CD4-positive, alpha-beta T cell (primary cell): ENCODE measurements at regions not wholly inside any gene's neighbourhood (a gene's known extent, or its start where the extent isn't known, plus 50 kb on each side); places are given as distances from the start of the nearest gene placed in this dataset.

Experiments
- ATAC-seq: fragments of 200-7000 bp; cut with Tn5 transposase; one replicate; pipeline ENCODE4 v1.10.0; 2022; ENCODE audit warnings: mild to moderate bottlenecking; ENCODE audit not compliant: poor library complexity
- CTCF ChIA-PET: fragments of 350-600 bp; sonication (Branson Sonifier 250); formaldehyde crosslinking; loops from one replicate; lab custom pipeline; 2021; ENCODE audit warnings: antibody characterized with exemption, inconsistent platforms; lab: Charles Lee
- POLR2A ChIA-PET: fragments of 350-600 bp; sonication (Branson Sonifier 250); formaldehyde crosslinking; loops from one replicate; lab custom pipeline; 2021; ENCODE audit warnings: antibody characterized with exemption, inconsistent platforms; lab: Charles Lee
- DNase-seq, 14 experiments: peaks; one replicate each; pipeline ENCODE4 v3.0.0-alpha.2; 2013 to 2020; ENCODE audit warnings: mixed read lengths in 2 of 14
- H3K27ac ChIP-seq, 2 donors: one replicate each; pipeline versions ENCODE4 v1.5.1 to v1.7.0; 2013; ENCODE audit warnings: low read length in 2 of 2, low read depth in 1 of 2, mild to moderate bottlenecking in 1 of 2
- H3K27me3 ChIP-seq, 2 experiments: 1 replicate in 1 of 2; 2 replicates in 1 of 2; pipeline versions ENCODE4 v1.6.1 to v1.7.0; 2013; ENCODE audit warnings: low read length in 2 of 2, control low read depth in 1 of 2, mild to moderate bottlenecking in 1 of 2, moderate library complexity in 1 of 2; ENCODE audit not compliant: insufficient read depth in 2 of 2, control insufficient read depth in 1 of 2
- H3K36me3 ChIP-seq: one replicate; pipeline ENCODE4 v1.6.1; 2013; ENCODE audit warnings: low read length, control low read depth; ENCODE audit not compliant: insufficient read depth
- H3K4me1 ChIP-seq: one replicate; pipeline ENCODE4 v1.6.1; 2013; ENCODE audit warnings: low read length, control low read depth; ENCODE audit not compliant: insufficient read depth
- H3K4me3 ChIP-seq: one replicate; pipeline ENCODE4 v1.5.1; 2013; ENCODE audit warnings: mild to moderate bottlenecking, low read length, moderate library complexity
- H3K9me3 ChIP-seq, 2 experiments: 1 replicate in 1 of 2; 2 replicates in 1 of 2; pipeline versions ENCODE4 v1.6.1 to v1.7.0; 2013; ENCODE audit warnings: low read length in 2 of 2, mild to moderate bottlenecking in 2 of 2, control low read depth in 1 of 2, moderate library complexity in 1 of 2; ENCODE audit not compliant: control insufficient read depth in 1 of 2, insufficient read depth in 1 of 2
- H3K27ac Mint-ChIP-seq: one replicate; pipeline ENCODE4 v1.8.0; 2020; ENCODE audit warnings: mixed read lengths
- H3K27me3 Mint-ChIP-seq: one replicate; pipeline ENCODE4 v1.8.0; 2021; ENCODE audit warnings: mixed read lengths
- H3K36me3 Mint-ChIP-seq: one replicate; pipeline ENCODE4 v1.8.0; 2021; ENCODE audit warnings: low read depth, mixed read lengths
- H3K4me1 Mint-ChIP-seq: one replicate; pipeline ENCODE4 v1.8.0; 2021; ENCODE audit warnings: low read depth, mixed read lengths
- H3K4me3 Mint-ChIP-seq: one replicate; pipeline ENCODE4 v1.8.0; 2020; ENCODE audit warnings: mild to moderate bottlenecking, mixed read lengths
- H3K9me3 Mint-ChIP-seq: one replicate; pipeline ENCODE4 v1.8.0; 2020; ENCODE audit warnings: mixed read lengths
- CTCF ChIP-seq: fragments of 200-600 bp; IDR thresholded peaks from one replicate; pipeline ENCODE4 v1.8.0; 2022; ENCODE audit warnings: antibody characterized with exemption, mild to moderate bottlenecking
- intact Hi-C, 2 experiments: fragments of 100-400 bp; cut with DNase I in 1 of 2; cut with micrococcal nuclease in 1 of 2; formaldehyde crosslinking; loops; one replicate each; pipeline versions ENCODE4 v1.15.1 to v1.9.0; 2023 to 2025; cut with DNase I, micrococcal nuclease

- Mint-ChIP-seq H3K27me3 (no peaks in the 10 kb centered on the region), H3K36me3 (no peaks in the 10 kb centered on the region), H3K4me3 (no peak overlapping the region), H3K4me1 (no peaks in the 10 kb centered on the region), H3K9me3 (no peaks in the 10 kb centered on the region), H3K27ac (no peak overlapping the region)
- DNase-seq (no peak), ATAC-seq (no peak)
- H3K27ac ChIP-seq = no peak overlapping the region
- H3K9me3 ChIP-seq = no peaks in the 10 kb centered on the region
- no peak for TF ChIP-seq CTCF
- no peaks in the 10 kb centered on the region for H3K27me3 ChIP-seq
- ChIA-PET POLR2A (no interaction called here), CTCF (no interaction called here)
- no peak overlapping the region for H3K4me3 ChIP-seq
- H3K36me3 ChIP-seq = no peaks in the 10 kb centered on the region
- intact Hi-C loops = no loop called here
- no peaks in the 10 kb centered on the region for H3K4me1 ChIP-seq
These were observed 532.8 kb downstream of the MAT2B start for GRCh38 chr5:164038128-164038783.

GRCh38 chr5:164041105-164041504 lies 535.7 kb downstream of the MAT2B start:
- CTCF ChIA-PET = no interaction called here
- Histone ChIP-seq H3K27me3 (no peaks in the 10 kb centered on the region), H3K4me1 (no peaks in the 10 kb centered on the region), H3K9me3 (no peaks in the 10 kb centered on the region), H3K27ac (no peak overlapping the region), H3K4me3 (no peak overlapping the region), H3K36me3 (no peaks in the 10 kb centered on the region)
- Mint-ChIP-seq H3K36me3 (no peaks in the 10 kb centered on the region), H3K9me3 (no peaks in the 10 kb centered on the region), H3K27me3 (no peaks in the 10 kb centered on the region), H3K27ac (no peak overlapping the region), H3K4me1 (no peaks in the 10 kb centered on the region), H3K4me3 (no peak overlapping the region)
- no peak for TF ChIP-seq CTCF
- intact Hi-C loops = no loop called here
- DNase-seq = no peak
- POLR2A ChIA-PET = no interaction called here
- ATAC-seq = no peak

- Mint-ChIP-seq H3K36me3 (no peaks in the 10 kb centered on the region), H3K4me3 (no peak overlapping the region), H3K27ac (no peak overlapping the region), H3K27me3 (no peaks in the 10 kb centered on the region), H3K9me3 (peaks cover 3% of the 10 kb centered on the region), H3K4me1 (no peaks in the 10 kb centered on the region)
- no peaks in the 10 kb centered on the region for H3K4me1 ChIP-seq
- H3K27ac ChIP-seq = no peak overlapping the region
- TF ChIP-seq CTCF = no peak
- ChIA-PET CTCF (no interaction called here), POLR2A (no interaction called here)
- H3K27me3 ChIP-seq = no peaks in the 10 kb centered on the region
- intact Hi-C loops = no loop called here
- H3K4me3 ChIP-seq = no peak overlapping the region
- H3K36me3 ChIP-seq = no peaks in the 10 kb centered on the region
- DNase-seq (no peak), ATAC-seq (no peak)
- no peaks in the 10 kb centered on the region for H3K9me3 ChIP-seq
These were observed 543.0 kb downstream of the MAT2B start for GRCh38 chr5:164048359-164048926.
